ENCODE measurements at regions not wholly inside any gene's neighbourhood (a gene's known extent, or its start where the extent isn't known, plus 50 kb on each side); places are given as distances from the start of the nearest gene placed in this dataset.

DNA sequence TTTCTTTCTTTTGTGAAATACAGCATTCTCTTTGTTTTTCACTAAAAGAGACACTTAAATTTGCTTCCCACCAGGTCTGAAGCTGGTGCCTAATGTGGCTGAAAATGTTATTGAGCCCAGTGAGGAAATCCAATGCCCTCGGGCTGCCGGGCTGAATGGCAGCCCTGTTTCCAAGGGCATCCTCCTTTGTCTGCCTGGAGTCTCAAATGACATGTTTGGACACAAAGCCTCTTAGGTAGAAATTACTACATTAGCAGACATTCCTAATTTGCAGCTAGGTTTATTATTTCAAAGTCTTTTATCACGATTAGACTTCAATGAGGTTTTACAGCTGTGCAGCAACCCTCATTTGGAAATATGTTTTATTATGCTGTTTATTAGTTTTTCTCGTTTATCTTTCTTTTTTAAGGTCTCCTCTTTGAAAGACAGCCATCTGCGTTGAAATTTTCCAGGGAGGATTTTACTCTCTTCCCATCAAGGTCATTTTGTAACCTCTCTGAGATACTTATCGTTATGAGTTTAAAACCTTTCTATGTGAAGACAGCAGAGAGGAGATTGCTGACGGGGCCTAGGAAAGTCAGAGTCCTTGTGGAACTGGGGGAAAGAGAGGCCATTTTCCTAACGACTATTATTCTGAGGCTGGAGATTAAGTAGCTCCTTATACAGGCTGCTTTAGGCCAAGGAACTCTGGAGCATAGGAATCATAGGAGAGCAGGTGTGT, 59.0 kb upstream of the ZNF532 start:
- no peaks in the 10 kb centered on the region for H3K36me3 ChIP-seq (ENCODE audit: control insufficient read depth, insufficient read depth, low read length)
- no peaks in the 10 kb centered on the region for H3K27me3 ChIP-seq (ENCODE audit: control insufficient read depth in 2 of 2, insufficient read depth in 2 of 2, low read length in 2 of 2)
- in situ Hi-C loops (cut with MboI): no loop called here
- no peak for ATAC-seq
- H2AFZ ChIP-seq (ENCODE audit: low read depth, low read length): no peak overlapping the region
- no peak overlapping the region for H3K4me2 ChIP-seq (ENCODE audit: insufficient read depth, low read length)
- FAIRE-seq: no peak
- no peak for DNase-seq (ENCODE audit: extremely low read depth in 1 of 4, low spot score in 3 of 4)
- no peaks in the 10 kb centered on the region for H3K9me1 ChIP-seq (ENCODE audit: control insufficient read depth, insufficient read depth, low read length)
- no peaks in the 10 kb centered on the region for H3K79me2 ChIP-seq (ENCODE audit: control insufficient read depth, insufficient read depth, low read length)
- no peaks in the 10 kb centered on the region for H4K20me1 ChIP-seq (replicated peaks; ENCODE audit: control insufficient read depth, insufficient read depth, low read length)
- no peaks in the 10 kb centered on the region for H3K9me3 ChIP-seq (replicated peaks; ENCODE audit: control insufficient read depth, insufficient read depth, low read depth, low read length)
- 0% methylated on average over 6 of the region's 8 CpGs for WGBS (ENCODE audit: insufficient coverage, low coverage, missing lambda C conversion rate)
- intact Hi-C loops (cut with micrococcal nuclease): no loop called here
- H3K27ac ChIP-seq (ENCODE audit: extremely low read depth, low read depth, low read length): no peak overlapping the region
- no TSS peak for BruUV-seq (replicated peaks)
- no peak overlapping the region for H3K4me3 ChIP-seq
- TF ChIP-seq SMARCA4 (IDR thresholded peaks at IDR 0.05) (no peak), ZNF431 (CRISPR knock-in tag; IDR thresholded peaks at IDR 0.05) (no peak), MCM7 (IDR thresholded peaks at IDR 0.05) (no peak), OTX1 (CRISPR knock-in tag; IDR thresholded peaks at IDR 0.05) (no peak), MXI1 (IDR thresholded peaks at IDR 0.05; ENCODE audit: low read depth, low read length) (no peak), CREB1 (IDR thresholded peaks at IDR 0.05) (no peak), CREB1 (CRISPR knock-in tag; IDR thresholded peaks at IDR 0.05) (no peak), FOXJ3 (CRISPR knock-in tag; IDR thresholded peaks at IDR 0.05) (no peak), ZNF134 (CRISPR knock-in tag; conservative IDR thresholded peaks at IDR 0.05) (no peak), PURB (CRISPR knock-in tag; IDR thresholded peaks at IDR 0.05; ENCODE audit: low read depth) (no peak), NCOA4 (IDR thresholded peaks at IDR 0.05; ENCODE audit: partially characterized antibody) (no peak), TCF7L2 (IDR thresholded peaks at IDR 0.05; ENCODE audit: low read depth, low read length) (no peak), ZNF224 (CRISPR knock-in tag; IDR thresholded peaks at IDR 0.05) (no peak), MEF2D (tag; conservative IDR thresholded peaks at IDR 0.05; ENCODE audit: low read depth) (no peak)
- TF ChIP-seq, protein P1, sequence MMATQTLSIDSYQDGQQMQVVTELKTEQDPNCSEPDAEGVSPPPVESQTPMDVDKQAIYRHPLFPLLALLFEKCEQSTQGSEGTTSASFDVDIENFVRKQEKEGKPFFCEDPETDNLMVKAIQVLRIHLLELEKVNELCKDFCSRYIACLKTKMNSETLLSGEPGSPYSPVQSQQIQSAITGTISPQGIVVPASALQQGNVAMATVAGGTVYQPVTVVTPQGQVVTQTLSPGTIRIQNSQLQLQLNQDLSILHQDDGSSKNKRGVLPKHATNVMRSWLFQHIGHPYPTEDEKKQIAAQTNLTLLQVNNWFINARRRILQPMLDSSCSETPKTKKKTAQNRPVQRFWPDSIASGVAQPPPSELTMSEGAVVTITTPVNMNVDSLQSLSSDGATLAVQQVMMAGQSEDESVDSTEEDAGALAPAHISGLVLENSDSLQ (IDR thresholded peaks at IDR 0.05): no peak
- TF ChIP-seq, protein P2, sequence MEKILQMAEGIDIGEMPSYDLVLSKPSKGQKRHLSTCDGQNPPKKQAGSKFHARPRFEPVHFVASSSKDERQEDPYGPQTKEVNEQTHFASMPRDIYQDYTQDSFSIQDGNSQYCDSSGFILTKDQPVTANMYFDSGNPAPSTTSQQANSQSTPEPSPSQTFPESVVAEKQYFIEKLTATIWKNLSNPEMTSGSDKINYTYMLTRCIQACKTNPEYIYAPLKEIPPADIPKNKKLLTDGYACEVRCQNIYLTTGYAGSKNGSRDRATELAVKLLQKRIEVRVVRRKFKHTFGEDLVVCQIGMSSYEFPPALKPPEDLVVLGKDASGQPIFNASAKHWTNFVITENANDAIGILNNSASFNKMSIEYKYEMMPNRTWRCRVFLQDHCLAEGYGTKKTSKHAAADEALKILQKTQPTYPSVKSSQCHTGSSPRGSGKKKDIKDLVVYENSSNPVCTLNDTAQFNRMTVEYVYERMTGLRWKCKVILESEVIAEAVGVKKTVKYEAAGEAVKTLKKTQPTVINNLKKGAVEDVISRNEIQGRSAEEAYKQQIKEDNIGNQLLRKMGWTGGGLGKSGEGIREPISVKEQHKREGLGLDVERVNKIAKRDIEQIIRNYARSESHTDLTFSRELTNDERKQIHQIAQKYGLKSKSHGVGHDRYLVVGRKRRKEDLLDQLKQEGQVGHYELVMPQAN (IDR thresholded peaks at IDR 0.05; ENCODE audit: borderline replicate concordance): no peak
- TF ChIP-seq, protein P3, sequence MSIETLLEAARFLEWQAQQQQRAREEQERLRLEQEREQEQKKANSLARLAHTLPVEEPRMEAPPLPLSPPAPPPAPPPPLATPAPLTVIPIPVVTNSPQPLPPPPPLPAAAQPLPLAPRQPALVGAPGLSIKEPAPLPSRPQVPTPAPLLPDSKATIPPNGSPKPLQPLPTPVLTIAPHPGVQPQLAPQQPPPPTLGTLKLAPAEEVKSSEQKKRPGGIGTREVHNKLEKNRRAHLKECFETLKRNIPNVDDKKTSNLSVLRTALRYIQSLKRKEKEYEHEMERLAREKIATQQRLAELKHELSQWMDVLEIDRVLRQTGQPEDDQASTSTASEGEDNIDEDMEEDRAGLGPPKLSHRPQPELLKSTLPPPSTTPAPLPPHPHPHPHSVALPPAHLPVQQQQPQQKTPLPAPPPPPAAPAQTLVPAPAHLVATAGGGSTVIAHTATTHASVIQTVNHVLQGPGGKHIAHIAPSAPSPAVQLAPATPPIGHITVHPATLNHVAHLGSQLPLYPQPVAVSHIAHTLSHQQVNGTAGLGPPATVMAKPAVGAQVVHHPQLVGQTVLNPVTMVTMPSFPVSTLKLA (conservative IDR thresholded peaks at IDR 0.05): no peak
- TF ChIP-seq, protein P4, sequence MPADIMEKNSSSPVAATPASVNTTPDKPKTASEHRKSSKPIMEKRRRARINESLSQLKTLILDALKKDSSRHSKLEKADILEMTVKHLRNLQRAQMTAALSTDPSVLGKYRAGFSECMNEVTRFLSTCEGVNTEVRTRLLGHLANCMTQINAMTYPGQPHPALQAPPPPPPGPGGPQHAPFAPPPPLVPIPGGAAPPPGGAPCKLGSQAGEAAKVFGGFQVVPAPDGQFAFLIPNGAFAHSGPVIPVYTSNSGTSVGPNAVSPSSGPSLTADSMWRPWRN (IDR thresholded peaks at IDR 0.05; ENCODE audit: low read depth): no peak
- ChIA-PET POLR2A (interaction anchor here (1.0 kb wide), 1 partner anchor 14 kb away, joined by 4 read pairs; no protein-coding TSS in a partner anchor), CTCF (ENCODE audit: low intra/inter-chr PET ratio) (no interaction called here)
- no peaks in the 10 kb centered on the region for H3K4me1 ChIP-seq (replicated peaks in 1 of 2; ENCODE audit: control insufficient read depth in 2 of 2, insufficient read depth in 2 of 2, low read length in 2 of 2)
- no peak overlapping the region for H3K9ac ChIP-seq (ENCODE audit: insufficient read depth in 1 of 2, low read depth in 2 of 2, low read length in 2 of 2)
